ENCODE measurements at regions not wholly inside any gene's neighbourhood (a gene's known extent, or its start where the extent isn't known, plus 50 kb on each side); places are given as distances from the start of the nearest gene placed in this dataset.

DNA sequence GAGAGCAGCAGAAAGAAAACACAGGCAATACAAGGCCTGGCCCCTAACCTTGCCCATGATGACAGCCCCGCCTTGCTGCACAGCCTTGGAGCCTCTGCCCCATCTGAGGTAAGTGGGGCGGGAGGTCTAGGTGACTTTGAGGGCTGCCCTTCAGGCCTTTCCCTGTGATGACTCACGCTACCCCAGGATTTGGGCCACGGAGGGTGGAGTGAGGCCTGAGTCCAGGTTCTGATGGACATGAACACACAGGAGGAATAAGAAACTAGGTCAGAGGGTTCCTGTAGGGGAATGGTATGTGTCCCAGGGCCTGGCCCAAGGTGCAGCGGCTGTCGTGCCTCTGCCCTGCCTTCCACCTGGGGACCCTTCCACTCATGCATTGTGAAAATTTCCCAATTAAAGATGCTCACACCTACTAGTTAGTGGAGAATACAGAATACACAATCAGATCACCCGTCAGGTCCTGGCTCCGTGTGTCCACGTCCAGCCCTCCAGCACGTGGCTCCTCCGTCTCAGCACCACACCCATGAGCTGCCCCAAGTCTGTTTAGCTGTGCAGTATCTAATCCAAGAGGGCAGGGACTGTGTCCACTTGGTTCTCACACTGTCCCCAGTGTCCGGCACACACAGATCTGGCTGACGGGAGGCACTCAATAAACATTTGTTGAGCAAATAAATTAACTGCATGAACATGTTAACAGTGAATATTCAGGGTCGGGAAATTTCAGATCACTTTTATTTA is 111.0 kb downstream of the CHST1 start:
- DNase-seq (ENCODE audit: low read depth) = no peak

DNA sequence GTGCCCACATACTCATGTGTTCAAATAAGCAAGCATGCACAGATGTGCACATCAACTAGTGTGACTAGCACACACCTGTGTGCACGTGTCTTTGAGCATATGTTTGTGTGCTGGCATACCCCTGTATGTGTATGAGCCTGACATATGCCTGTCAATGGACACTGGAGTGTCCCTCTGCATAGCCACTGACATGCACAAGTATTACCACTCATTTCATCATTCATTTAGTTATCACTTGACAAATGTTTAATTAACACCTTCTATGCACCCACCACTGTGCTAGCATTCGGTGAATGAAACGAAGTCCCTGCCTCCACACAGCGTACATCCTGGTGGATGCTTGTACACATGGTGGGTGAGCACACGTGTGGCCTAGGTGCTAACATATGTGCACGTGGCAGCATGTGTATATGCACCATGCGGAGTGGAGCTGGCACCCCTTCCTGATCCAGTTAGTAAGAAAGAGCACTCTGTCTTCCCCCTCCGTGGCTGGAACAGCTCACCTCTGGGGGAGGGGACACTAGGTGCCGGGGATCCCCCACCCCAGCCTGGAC is 112.0 kb downstream of the CHST1 start:
- DNase-seq (ENCODE audit: low read depth) = no peak

DNA sequence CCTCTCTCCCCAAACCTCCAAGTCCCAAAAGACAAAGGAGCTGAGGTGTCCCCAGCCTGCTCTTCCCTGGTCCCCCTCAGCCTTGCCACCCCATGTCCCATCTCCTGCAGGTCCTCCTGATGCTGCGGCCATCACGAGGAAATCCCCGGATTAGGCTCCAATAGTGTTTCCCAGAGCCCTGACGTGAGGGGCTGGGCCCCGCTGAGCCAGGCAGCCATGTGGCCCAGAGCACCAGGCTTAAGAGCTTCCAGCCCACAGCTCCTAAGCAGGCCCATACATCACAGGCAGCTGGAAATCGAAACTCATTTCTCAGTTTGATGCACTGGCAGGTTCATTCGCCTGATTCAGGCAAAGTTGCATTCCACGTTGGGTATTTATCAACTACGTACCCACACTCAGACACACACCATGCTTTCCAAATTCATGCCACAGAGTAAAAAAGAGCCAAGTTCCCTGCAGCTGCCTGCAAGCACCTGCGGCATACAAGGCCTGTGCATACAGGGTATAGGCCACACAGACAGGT is 114.2 kb downstream of the CHST1 start:
- DNase-seq (ENCODE audit: low read depth) = no peak

DNA sequence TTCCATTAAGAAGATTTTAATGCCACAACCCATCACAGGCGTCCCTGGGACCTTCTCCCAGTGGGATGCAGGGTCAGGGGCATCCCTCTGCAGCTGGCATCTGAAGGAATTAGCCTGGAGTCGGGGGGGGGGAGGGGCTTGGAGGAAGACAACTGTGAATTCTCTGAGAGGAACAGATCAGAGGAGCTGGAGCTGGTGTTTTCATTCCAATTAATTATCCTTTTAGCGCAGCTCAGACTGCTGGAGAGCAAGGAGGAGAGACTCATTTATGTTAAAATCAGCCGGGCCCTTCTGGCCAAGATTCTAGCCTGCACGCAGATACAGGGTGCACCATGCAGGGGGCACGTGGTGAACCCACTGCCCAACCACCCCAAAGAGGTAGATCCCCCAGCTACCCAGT is 116.2 kb downstream of the CHST1 start:
- no peak for DNase-seq (ENCODE audit: low read depth)

DNA sequence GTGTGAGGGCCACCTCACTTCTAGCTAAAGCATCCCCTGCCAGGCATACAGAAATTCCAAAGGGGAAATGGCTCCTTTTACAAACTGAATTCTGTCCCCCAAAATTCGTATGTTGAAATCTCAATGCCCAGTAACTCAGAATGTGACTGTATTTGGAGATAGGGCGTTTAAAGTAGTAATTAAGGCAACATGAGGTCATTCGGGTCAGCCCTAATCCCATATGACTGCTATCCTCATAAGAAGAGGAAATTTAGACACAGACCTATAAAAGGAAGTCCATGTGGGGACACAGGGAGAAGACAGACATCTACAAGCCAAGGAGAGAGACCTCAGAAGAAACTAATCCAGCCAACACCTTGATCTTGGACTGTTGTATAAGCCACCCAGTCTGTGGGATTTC is 119.1 kb downstream of the CHST1 start:
- no peak for DNase-seq (ENCODE audit: low read depth)

DNA sequence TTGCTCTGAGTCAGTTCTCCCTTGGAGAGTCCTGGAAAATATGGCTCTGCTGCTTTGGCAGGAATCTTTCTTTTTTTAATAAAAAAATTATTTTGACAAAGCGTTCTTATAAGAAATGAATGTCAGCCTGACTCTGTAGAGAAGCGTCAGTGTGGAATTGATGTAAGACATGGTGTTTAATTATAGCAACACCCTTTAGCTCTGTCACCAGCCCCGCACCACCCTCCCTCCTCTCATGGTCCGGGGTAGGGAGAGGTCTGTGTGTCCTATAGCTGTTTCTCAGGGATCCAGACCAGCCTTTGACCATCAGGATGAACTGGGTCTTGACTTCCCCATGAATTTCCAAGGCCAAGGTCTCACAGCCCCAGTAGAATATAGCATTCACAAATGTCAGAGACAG is 120.6 kb downstream of the CHST1 start:
- no peak for DNase-seq (ENCODE audit: low read depth)

DNA sequence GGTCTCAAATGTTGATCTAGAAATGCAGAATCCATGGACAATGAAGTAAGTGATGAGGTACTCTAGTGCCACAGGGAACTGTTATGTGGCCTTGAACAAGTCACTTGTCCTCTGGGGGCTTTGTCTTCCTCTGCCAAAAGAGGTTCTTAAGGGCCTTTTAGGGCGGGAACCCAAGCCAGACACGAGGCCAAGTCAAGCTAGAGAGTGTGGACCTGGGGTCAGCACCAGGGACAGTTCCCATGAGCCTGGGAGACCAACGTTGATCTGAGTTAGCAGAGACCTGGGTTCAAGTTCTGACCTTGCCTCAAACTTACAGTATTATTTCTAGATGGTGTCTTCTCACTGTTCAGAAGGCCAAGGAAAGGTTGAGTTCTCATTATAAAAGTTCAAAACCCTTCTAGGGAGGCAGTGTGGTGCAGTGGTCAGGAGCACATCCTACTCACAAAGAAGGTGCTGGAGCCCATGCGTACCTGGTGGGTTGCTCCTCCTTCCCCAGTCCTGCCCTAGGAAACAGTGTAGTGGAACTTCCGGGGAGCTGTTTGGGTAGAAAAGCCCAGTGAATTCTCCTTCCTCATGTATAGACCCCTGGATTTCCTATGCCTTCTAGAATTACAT is 121.5 kb downstream of the CHST1 start:
- no peak for DNase-seq (ENCODE audit: low read depth)

DNA sequence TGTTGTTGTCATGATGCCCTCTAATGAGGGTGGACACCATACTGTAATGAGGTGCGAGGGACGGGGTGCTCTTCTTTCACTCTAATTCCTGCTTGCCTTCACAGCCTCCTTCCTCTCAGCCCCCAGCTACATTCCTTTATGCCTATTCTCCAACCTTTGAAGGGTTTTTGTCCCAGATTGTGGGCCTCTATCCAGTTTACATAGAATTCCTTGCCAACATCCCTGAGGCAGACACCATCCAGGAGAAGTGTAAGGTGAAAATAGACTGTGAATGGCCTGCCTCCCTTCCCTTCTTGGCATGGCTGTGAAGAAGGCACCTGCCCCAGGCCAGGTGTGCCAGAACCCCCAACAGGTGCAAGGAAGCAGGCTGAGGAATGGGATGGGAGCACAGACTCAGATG is 122.3 kb downstream of the CHST1 start:
- no peak for DNase-seq (ENCODE audit: low read depth)

DNA sequence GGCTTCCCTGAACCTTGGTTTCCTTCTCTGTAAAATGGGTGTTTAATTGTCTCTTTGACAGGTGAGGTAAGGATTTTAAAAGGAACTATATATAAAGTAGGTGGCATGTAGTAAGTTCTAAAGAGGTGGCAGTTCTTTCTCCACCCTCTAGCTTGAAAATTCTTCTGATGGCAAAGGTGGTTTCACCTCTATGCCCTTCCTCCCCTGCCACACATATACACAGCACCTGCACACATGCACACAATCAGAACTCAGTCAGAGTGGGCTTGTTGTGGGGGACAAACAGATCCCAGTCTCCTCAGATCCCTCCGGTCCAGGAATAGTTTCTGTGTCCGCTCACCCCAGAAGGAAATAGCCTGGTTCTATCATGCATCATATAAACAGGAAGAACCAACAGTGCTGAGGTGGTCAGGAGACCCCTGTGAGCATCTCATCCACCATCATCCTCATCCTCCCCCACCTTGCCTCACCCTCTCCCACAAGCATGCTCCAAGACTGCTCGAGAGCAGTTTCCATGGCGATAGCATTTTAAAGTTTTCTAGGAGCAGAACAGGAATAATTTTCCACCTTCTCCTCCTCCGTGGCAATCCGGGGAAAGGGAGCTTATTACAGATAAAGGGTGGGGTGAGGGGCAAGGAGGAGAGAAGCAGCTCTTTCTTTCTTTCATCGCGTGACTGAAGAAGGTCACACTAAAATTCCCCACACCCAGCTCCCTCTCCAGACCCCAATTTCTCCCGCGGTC is 123.6 kb downstream of the CHST1 start:
- no peak for DNase-seq (ENCODE audit: low read depth)

DNA sequence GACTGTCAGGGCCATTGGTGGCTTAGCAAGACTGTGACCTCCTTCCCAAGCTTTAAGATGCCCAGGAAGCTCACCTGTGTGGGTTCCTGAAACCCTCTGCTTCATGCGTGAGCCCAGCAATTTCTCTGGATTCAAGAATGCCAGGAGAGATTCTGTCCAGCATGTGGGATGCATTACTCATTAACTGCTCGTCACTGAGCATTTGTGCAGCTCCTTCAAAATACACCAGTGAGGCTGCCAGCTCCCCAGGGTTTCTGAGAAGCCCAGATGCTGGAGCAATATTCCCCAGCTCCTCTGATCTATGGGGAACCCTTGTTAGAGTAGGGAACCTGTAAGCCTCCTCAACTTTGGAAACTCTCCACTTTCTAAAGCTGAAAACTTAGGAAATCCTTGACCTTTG is 126.5 kb downstream of the CHST1 start:
- no peak for DNase-seq (ENCODE audit: low read depth)

DNA sequence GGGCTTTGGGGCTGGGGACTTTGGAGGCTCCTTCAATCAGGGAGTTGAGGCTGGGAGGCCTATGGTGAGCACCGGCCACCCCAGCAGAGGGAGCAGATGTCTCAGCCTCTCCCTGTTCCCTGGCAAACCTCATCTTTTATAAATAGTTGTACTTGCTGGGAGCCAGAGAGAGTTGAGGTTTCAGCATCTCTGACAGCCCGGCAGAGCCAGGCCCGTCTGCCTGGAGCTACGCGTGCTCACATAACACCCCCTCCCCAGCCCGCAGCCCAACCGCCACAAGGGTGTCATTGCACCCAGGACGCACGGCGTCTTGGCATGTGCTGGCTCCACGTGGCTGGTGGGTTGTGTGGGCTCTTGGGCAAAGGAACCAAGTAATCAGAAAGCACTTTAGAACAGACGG is 127.1 kb downstream of the CHST1 start:
- DNase-seq (ENCODE audit: low read depth) = no peak

DNA sequence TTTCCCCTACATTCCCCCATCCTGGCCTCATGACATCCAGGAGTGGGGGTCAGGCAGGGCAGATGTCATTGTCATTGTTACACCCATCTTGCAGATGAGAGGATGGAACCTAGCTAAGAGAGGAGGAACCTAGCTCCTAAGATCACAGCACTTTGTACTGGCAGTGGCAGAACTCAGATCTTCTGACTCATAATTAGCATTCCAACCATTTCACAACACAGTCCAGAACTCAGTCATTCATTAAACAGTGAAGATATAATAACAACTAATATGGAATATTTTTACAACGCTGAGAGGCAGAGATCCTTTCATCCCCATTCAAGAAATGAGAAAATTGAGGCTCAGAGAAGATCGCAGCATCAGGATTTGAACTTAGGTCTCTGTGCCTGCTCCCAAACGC is 127.8 kb downstream of the CHST1 start:
- DNase-seq (ENCODE audit: low read depth) = no peak

DNA sequence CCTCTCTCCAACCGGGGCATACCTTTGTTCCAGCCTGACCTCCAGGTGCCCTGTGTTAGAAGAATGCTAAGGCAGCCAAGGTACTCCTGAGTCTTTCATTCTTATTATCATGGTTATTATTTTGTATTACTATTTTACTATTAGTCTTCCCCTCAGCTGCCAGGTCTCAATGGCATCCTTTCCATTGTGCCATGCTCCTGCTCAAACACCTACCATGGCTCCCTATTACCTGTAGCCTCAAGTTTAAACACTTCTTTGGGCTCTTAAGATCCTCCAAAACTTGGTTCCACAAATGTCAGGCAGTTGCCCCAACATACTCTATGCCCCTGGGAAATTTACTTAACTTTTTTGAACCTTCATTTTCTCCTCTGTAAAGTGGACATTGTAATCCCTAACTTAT is 130.4 kb downstream of the CHST1 start:
- no peak for DNase-seq (ENCODE audit: low read depth)

DNA sequence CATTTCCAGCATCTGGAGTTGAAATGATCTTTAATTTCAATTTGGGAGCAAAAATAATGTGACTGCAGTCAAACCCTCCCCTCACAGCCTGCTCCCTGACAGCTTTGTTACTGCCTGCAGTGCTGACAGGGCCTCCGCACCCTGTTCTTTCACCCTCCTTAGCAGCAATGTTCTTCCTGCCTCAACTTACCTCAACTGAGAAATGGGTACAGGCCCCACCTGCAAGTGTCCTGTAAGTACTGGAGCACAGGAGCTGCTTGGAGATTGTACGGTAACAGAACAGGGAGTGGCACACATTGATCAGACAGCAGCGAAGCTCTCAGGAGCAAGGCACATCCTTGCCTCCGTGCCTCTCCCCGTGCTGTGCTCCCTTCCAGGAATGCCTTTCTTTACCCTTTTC is 131.3 kb downstream of the CHST1 start:
- no peak for DNase-seq (ENCODE audit: low read depth)

DNA sequence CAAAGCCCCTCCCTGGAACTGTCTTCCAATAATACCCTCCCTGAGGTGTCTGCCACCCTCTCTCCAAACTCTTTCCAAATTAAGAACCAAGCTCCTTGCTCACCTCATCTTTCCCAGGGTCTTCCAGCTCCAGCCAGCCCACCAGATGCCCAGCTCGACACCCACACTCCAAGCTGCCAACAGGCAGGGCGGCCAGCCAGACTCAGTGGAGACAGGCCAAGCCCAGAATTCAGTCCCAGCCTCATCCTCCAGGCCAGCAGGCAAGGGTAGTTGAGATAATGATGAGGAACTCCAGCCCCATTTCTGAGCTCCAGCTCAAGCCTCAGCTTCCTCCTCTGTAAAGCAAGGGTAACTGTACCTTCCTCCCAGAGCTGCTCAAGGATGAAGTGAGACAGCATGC is 132.9 kb downstream of the CHST1 start:
- no peak for DNase-seq (ENCODE audit: low read depth)

DNA sequence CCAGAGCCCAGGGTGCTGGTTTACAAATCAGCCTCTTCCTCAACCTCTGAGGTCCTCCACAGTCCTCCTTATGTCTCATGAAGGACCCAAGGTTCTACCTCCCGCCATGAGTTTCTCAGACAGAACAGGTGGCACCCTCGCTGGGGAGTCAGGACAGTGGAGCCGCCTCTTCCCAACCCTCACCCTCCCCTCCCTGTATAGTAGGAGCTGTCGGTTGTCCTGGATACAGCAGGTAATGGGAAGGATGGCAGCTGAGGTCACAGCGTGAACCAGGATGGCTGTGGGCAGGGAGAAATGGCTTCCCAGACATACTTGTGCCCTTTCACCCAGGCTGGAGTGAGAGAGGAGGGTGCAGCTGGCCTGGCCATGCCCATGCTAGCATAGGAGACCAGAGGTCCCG is 134.6 kb downstream of the CHST1 start:
- no peak for DNase-seq (ENCODE audit: low read depth)

DNA sequence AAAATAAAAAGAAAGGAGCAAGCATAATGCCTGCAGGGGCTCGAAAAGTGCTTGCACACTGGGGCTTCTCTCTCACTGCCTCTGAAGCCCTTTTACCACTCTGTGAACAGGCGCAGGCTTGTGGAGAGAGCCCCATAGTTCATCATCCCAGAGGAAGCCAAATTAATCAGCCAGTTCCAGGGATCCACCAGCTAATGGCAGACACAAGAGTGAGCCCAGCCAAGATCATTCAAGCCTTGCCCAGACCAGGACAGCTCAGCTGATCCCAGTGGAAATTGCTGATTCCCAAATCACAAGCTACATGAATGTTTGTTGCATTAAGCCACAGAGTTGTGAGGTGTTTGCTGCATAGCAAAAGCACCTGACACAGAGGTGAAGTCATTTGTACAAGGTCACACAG is 135.3 kb downstream of the CHST1 start:
- no peak for DNase-seq (ENCODE audit: low read depth)

DNA sequence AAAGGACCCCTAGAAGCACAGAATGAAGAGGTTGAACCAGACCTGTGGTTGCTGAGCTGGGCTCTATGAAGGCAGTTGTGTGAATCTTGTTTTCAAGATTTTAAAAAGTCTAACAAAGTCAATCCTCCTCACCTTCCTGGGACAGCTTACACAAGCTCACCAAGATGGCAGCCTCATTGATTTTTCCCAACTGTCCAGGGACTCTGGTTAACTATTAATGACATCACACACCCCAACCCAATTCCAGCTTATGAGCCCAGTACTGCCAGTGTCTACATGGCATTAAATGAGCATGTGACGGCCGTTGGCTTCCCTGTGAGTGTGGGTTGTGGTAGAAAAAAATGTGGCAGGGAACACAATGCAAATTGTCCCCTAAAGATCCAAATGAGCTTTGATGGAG is 137.0 kb downstream of the CHST1 start:
- no peak for DNase-seq (ENCODE audit: low read depth)

DNA sequence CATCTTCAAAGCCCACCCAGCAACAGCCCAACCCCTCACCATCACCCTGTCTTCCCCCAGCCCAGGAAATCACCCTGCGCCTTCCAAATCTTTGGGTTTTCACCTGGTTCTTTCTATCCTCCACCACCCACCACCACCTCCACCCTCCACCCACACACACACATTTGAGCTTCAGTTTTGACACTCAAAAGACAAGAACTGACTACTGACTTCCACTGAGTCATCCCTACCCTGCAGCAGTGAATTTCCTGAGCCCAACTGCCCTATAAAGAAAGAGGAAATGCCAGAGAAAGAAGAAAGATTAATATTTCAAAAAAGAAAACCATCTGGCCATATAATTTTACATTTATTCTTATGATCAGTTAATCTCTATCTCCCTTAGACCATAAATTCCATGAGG is 137.5 kb downstream of the CHST1 start:
- DNase-seq (ENCODE audit: low read depth) = no peak

DNA sequence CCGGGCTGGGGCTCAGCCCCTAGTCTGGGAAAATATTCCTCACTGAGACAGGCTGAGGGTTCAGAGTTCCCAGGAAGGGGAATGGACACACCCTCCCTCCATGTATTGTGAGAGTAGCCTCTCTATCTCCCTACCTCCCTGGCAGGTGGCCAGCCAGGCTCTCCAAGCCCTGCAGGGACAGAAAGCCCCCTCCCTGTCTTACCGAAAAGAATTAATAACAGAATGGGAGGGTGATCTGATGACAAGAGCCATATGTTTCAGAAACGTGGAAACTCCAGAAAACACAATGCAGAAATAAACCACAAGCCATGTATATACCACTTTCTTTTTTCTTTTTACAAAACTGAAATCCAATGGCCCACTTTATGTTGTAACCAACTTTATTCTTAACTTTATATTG is 140.0 kb downstream of the CHST1 start:
- DNase-seq (ENCODE audit: low read depth) = no peak

DNA sequence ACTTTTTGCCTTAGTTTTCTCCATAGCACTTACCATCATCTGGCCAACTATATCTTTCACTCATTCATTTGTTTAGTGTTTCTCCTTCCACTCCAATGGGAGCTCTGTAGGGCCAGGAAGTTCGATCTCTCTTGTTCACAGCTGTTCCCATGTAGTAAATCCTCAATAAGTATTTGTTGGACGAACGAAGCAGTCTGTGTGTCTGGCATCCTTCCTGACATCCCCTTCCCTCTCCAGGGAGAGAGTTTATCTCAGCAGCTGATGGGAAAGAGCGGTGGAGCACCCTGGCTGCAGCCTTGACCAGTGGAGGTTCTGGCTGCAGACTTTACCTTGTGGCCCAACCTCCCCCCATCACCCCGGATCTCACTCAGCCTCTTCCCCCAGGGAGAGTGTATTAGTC is 141.7 kb downstream of the CHST1 start:
- no peak for DNase-seq (ENCODE audit: low read depth)

DNA sequence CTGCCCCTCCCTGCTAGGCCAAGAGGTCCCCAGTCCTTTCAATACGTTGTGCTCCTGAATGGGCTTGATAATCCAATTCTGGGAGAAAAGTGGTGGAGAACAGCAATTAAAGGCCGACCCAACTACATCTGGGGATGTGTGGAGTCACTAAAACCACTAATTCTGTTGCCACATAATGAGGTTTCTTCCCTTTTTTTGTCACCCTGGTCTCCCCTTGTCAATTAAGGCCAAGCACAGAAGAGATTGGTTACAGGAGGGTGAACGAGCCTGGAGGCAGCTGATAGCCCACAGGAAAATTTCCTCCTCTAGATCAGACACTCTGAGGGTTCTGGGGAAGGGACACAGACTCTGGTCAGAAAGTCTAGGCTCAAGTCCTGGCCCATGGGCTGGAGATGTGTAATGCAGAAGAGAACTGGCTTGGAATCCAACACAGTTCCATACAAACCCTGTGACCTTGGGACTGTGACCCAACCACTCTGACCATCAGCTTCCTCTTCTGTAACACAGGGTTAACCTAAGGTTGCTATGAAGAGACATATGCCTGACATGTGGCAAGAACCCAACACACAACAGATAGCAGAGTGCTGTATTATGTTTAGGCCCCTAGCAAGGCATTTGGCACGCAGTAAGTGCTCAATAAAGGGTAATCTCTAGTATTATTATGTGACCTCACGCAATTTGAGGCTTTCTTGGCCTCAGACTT is 146.4 kb downstream of the CHST1 start:
- no peak for DNase-seq (ENCODE audit: low read depth)

Data from forelimb muscle (tissue), 1 donor.